SU-DHL-6 (cell line): ENCODE measurements at regions not wholly inside any gene's neighbourhood (a gene's known extent, or its start where the extent isn't known, plus 50 kb on each side); places are given as distances from the start of the nearest gene placed in this dataset.

Source experiments
- EZH2phosphoT487 ChIP-seq: fragments of 200-600 bp; sonication (generic), shearing (Covaris generic); conservative IDR thresholded peaks from 2 replicates; pipeline ENCODE4 v1.6.1; 2018; ENCODE audit warnings: mild to moderate bottlenecking, antibody characterized with exemption, low read length, moderate library complexity, mixed read lengths
- TF ChIP-seq, protein P1 (sequence below): fragments of 200-600 bp; sonication (generic); IDR thresholded peaks from one replicate; pipeline ENCODE4 v1.5.1; 2017; ENCODE audit warnings: antibody characterized with exemption, mild to moderate bottlenecking, low read length, moderate library complexity; ENCODE audit not compliant: insufficient read depth, poor library complexity, severe bottlenecking

GRCh38 chr4:124096290-124096689 lies 616.2 kb downstream of the ANKRD50 start:
- TF ChIP-seq, protein P1, sequence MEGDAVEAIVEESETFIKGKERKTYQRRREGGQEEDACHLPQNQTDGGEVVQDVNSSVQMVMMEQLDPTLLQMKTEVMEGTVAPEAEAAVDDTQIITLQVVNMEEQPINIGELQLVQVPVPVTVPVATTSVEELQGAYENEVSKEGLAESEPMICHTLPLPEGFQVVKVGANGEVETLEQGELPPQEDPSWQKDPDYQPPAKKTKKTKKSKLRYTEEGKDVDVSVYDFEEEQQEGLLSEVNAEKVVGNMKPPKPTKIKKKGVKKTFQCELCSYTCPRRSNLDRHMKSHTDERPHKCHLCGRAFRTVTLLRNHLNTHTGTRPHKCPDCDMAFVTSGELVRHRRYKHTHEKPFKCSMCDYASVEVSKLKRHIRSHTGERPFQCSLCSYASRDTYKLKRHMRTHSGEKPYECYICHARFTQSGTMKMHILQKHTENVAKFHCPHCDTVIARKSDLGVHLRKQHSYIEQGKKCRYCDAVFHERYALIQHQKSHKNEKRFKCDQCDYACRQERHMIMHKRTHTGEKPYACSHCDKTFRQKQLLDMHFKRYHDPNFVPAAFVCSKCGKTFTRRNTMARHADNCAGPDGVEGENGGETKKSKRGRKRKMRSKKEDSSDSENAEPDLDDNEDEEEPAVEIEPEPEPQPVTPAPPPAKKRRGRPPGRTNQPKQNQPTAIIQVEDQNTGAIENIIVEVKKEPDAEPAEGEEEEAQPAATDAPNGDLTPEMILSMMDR = no peak
- TF ChIP-seq EZH2phosphoT487 = no peak
